ENCODE measurements at regions not wholly inside any gene's neighbourhood (a gene's known extent, or its start where the extent isn't known, plus 50 kb on each side); places are given as distances from the start of the nearest gene placed in this dataset.

- TF ChIP-seq POLR2AphosphoS5 (IDR thresholded peaks at IDR 0.05) (no peak), CTCF (IDR thresholded peaks at IDR 0.05) (no peak), POLR2A (IDR thresholded peaks at IDR 0.05) (no peak), EP300 (IDR thresholded peaks at IDR 0.05) (no peak)
These were observed 162.8 kb upstream of the ADAMTS5 start for GRCh38 chr21:27129694-27130093.
